ENCODE measurements at regions not wholly inside any gene's neighbourhood (a gene's known extent, or its start where the extent isn't known, plus 50 kb on each side); places are given as distances from the start of the nearest gene placed in this dataset.

GRCh38 chr18:10070561-10071000 lies 156.8 kb downstream of the VAPA start:
- ATAC-seq, result peak in 1 of 2 donors; percentile 89
- DNase-seq, result no peak
- intact Hi-C loops (cut with DNase I), result no loop called here

GRCh38 chr18:10072671-10073175 lies 158.9 kb downstream of the VAPA start:
- DNase-seq (no peak), ATAC-seq (no peak)
- intact Hi-C loops (cut with DNase I), result no loop called here

GRCh38 chr18:10074110-10074509 lies 160.3 kb downstream of the VAPA start:
- DNase-seq, result no peak
- intact Hi-C loops (cut with DNase I), result no loop called here
- ATAC-seq, result no peak

- ATAC-seq (no peak), DNase-seq (no peak)
- intact Hi-C loops (cut with DNase I), result no loop called here
Observed at GRCh38 chr18:10074728-10075127, 160.9 kb downstream of the VAPA start.

GRCh38 chr18:10076502-10077030 lies 162.8 kb downstream of the VAPA start:
- ATAC-seq (no peak), DNase-seq (no peak)
- intact Hi-C loops (cut with DNase I), result no loop called here

- intact Hi-C loops (cut with DNase I), result no loop called here
- no peak for ATAC-seq
- DNase-seq, result no peak
Observed at GRCh38 chr18:10077986-10078385, 164.2 kb downstream of the VAPA start.

- no peak for ATAC-seq
- DNase-seq, result no peak
- intact Hi-C loops (cut with DNase I), result no loop called here
Observed at GRCh38 chr18:10080372-10080771, 166.6 kb downstream of the VAPA start.

- ATAC-seq (peak; percentile 39 to 70), DNase-seq (no peak)
- intact Hi-C loops (cut with DNase I), result no loop called here
Observed at GRCh38 chr18:10081492-10081891, 167.7 kb downstream of the VAPA start.

GRCh38 chr18:10085416-10085815 lies 171.6 kb downstream of the VAPA start:
- no peak for ATAC-seq
- intact Hi-C loops (cut with DNase I), result no loop called here

GRCh38 chr18:10085876-10086275 lies 172.1 kb downstream of the VAPA start:
- intact Hi-C loops (cut with DNase I), result no loop called here

More at GRCh38 chr18:10085416-10085815, 171.6 kb downstream of the VAPA start:
- DNase-seq, result no peak

GRCh38 chr18:10086458-10087210 lies 172.8 kb downstream of the VAPA start:
- ATAC-seq, result no peak
- no peak for DNase-seq
- intact Hi-C loops (cut with DNase I), result no loop called here

More at GRCh38 chr18:10085876-10086275, 172.1 kb downstream of the VAPA start:
- no peak for ATAC-seq
- DNase-seq, result no peak

GRCh38 chr18:10088734-10089133 lies 174.9 kb downstream of the VAPA start:
- DNase-seq, result no peak
- no peak for ATAC-seq
- intact Hi-C loops (cut with DNase I), result no loop called here

GRCh38 chr18:10089881-10090280 lies 176.1 kb downstream of the VAPA start:
- intact Hi-C loops (cut with DNase I), result no loop called here
- DNase-seq (no peak), ATAC-seq (no peak)

GRCh38 chr18:10090668-10091067 lies 176.9 kb downstream of the VAPA start:
- intact Hi-C loops (cut with DNase I), result no loop called here
- ATAC-seq (no peak), DNase-seq (no peak)

GRCh38 chr18:10093445-10093844 lies 179.6 kb downstream of the VAPA start:
- ATAC-seq (no peak), DNase-seq (no peak)
- intact Hi-C loops (cut with DNase I), result no loop called here

GRCh38 chr18:10094154-10094553 lies 180.3 kb downstream of the VAPA start:
- ATAC-seq (no peak), DNase-seq (no peak)
- intact Hi-C loops (cut with DNase I), result no loop called here

- ATAC-seq, result no peak
- no peak for DNase-seq
- intact Hi-C loops (cut with DNase I), result no loop called here
Observed at GRCh38 chr18:10094655-10095054, 180.8 kb downstream of the VAPA start.

GRCh38 chr18:10095356-10095755 lies 181.5 kb downstream of the VAPA start:
- intact Hi-C loops (cut with DNase I), result no loop called here
- ATAC-seq (no peak), DNase-seq (no peak)

GRCh38 chr18:10099539-10100140 lies 185.8 kb downstream of the VAPA start:
- no peak for ATAC-seq
- intact Hi-C loops (cut with DNase I), result no loop called here

GRCh38 chr18:10100196-10100595 lies 186.4 kb downstream of the VAPA start:
- DNase-seq (no peak), ATAC-seq (no peak)
- intact Hi-C loops (cut with DNase I), result no loop called here

More at GRCh38 chr18:10099539-10100140, 185.8 kb downstream of the VAPA start:
- no peak for DNase-seq
